PC-9 (cell line): ENCODE measurements at regions not wholly inside any gene's neighbourhood (a gene's known extent, or its start where the extent isn't known, plus 50 kb on each side); places are given as distances from the start of the nearest gene placed in this dataset.

Source experiments
- CTCF ChIP-seq: fragments of 200-600 bp; sonication (generic); conservative IDR thresholded peaks from 2 replicates; pipeline ENCODE4 v1.6.1; 2017; ENCODE audit warnings: mixed run types, antibody characterized with exemption, mild to moderate bottlenecking, moderate library complexity
- EZH2 ChIP-seq: fragments of 200-600 bp; sonication (generic); IDR thresholded peaks from 2 replicates; pipeline ENCODE4 v1.8.0; 2017; ENCODE audit warnings: antibody characterized with exemption, low read depth

GRCh38 chr2:104538077-104538476 is 315.8 kb upstream of the POU3F3 start:
- TF ChIP-seq CTCF (no peak), EZH2 (no peak)
